GM18519 (cell line): ENCODE measurements at regions not wholly inside any gene's neighbourhood (a gene's known extent, or its start where the extent isn't known, plus 50 kb on each side); places are given as distances from the start of the nearest gene placed in this dataset.
"Not testable (repeated sequence)": the region's sequence is repeated elsewhere in the genome, so short reads cannot be mapped to it uniquely, and the experiment has no call there.

Experiments
- ATAC-seq: cut with Tn5 transposase; IDR thresholded peaks from one replicate; pipeline ENCODE4 v1.9.1; 2021; ENCODE audit warnings: mild to moderate bottlenecking, moderate library complexity; ENCODE audit not compliant: unreplicated experiment, low FRiP score

DNA sequence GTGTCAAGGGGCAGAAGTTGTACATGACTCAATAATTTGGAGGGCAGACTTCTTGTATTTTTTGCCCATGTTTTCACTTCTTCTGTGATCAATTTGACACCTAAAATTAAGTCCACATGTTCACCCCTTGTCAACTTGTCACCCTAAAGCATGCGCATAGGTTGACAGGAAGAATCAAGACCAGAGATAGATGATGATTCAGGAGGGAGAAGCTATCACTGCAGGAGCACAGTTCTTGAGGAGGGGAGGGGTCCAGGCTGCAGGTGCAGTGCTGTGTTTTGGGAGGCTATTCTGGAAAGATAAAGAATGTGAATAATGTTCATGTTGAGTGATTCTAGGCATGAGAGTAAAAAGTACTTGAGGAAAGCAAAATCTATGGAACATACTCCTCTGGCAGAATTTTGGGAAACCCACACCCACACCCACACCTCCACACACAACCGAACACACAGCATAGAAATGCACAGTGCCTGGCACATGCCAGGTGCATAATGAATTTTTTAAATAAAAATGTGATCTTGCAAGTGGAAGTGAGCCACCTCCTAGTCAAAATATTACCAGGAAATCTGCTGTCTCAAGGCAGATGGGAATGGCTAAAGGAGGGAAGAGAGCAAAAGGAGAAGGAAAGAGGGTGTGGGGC lies 249.2 kb upstream of the MEX3C start:
- no peak for ATAC-seq

- no peak for ATAC-seq
Measured at GRCh38 chr18:51447351-51448342, 250.2 kb upstream of the MEX3C start.

- ATAC-seq = no peak
Measured at GRCh38 chr18:51448949-51449348, 251.5 kb upstream of the MEX3C start.

- ATAC-seq = no peak
Measured at GRCh38 chr18:51453594-51453993, 256.1 kb upstream of the MEX3C start.

- no peak for ATAC-seq
Measured at GRCh38 chr18:51458861-51459260, 261.4 kb upstream of the MEX3C start.

DNA sequence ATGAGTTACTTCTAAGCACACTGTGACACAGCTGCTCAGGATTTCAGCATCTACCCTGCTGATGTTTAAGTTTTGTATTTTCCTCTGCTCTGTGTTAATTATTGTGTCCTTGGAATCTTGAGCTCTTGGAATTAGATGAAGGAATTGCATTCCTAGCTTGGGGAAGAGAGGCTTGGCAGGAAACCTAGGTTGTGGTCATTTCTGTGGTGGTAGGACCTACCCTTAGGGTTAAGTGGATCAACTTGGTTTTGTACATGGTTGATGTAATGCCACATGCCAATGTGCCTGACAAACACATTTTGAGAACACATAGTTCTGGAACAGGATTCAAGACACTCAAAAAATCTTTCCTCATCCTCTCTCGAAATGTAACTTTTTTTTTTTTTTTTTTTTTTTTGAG lies 264.5 kb upstream of the MEX3C start:
- ATAC-seq = no peak

- ATAC-seq = no peak
Measured at GRCh38 chr18:51463483-51464136, 266.1 kb upstream of the MEX3C start.

- no peak for ATAC-seq
Measured at GRCh38 chr18:51478908-51479307, 281.4 kb upstream of the MEX3C start.

DNA sequence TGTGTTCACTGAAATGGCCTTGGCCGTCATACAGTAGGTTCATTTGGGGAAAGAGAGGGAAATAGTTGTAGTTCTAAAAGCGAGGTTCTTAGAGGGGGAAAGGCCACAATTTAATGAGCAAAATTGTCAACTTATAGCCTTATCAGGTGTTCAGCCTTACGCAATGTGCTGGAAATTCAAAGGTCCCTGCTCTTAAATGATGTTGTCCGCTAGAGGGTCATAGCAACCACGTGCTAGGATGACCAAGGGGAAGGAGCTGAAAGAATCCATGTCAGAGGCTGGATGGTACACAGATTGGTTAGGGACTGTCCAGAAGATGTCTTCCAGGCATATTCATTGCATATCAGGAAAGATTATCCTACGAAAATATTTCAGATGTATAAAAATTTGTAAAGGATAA lies 282.3 kb upstream of the MEX3C start:
- no peak for ATAC-seq

DNA sequence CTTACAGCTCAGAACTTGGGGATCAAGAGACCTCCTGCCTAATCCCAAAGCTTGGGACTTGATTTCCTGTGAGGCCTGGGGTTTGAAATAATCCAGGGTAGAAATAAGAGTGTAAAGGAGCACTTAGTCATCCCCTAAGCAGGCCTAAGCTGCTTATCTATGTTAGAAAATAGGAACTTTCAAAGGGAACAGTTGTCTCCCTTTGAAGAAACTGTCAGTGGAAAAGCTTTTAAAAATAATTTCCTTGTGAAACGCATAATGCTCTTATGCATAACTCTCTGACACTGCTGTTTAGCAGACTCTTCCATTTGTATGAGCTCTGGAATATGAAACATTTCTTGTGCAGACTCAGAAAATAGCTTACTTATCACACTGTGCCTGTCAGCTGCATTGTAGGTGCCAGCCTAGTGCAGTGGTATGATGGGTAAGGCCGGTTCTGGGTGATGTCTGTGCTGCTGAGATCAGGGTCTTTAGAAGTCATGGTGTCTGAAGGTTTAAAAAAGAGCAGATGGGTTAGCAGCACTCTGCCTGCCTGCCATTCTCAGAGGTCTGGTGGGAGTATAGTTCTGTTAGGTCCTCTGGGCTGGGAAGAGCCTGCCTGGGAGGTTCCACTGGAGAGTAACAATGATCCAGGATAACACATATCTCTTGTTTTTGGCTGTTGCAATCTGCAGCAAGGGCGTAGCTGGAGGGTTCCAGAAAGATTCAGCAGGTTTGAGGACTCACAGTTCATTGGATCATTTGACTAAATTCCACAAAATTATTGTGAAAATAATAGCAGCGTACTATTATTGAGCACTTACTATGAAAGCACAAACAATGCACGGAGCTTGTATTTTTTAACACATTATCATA lies 283.2 kb upstream of the MEX3C start:
- ATAC-seq = no peak

DNA sequence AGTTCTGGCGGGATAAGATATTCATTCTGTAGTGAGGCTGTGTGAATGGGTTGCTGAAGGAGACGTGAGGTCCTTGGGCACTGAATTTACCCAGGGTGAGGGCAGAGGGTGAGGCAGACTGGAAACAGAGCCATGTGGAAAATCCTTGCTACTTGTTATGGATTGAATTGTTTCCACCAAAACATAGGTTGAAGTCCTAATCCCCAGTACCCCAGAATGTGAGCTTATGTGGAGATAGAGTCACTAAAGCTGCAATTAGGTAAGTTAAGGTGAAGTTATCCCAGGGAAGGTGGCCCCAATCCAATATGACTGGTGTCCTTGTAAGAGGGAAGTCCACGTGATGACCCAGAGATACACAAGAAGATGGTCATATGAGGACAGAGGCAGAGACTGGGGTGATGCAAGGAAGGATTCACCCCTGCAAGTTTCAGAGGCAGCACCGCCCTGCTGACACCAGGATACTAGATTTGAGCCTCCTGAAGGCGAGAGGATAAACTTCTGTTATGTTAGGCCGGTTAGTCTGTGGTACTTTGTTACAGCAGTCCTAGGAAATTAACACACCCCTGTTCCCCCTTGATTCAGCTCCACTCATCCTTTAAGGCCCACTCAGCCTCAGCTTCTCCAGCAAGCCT lies 289.4 kb upstream of the MEX3C start:
- ATAC-seq = no peak

GRCh38 chr18:51490417-51490816 lies 292.9 kb upstream of the MEX3C start:
- ATAC-seq = no peak

DNA sequence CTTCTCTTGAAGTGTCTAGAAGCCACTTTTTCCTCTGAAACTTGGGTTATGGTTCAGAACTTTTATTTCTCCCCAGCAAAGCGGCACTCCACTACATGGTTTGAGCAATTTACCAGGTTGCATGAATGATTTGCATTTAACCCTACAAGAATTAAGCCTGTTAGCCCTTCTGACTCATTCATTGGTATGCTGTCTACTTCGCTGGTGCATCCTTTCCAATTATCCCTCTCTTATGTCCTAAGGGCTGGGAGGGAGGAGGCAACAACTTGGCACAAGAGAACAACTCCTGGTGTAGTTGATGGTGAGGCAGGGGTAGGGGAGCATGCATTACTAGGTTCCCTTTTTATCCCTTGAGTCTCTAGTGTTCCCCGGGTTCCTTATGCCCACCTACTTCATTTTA lies 293.4 kb upstream of the MEX3C start:
- ATAC-seq = no peak

GRCh38 chr18:51491678-51492372 lies 294.3 kb upstream of the MEX3C start:
- ATAC-seq = no peak

- ATAC-seq = no peak
Measured at GRCh38 chr18:51498085-51498855, 300.8 kb upstream of the MEX3C start.

DNA sequence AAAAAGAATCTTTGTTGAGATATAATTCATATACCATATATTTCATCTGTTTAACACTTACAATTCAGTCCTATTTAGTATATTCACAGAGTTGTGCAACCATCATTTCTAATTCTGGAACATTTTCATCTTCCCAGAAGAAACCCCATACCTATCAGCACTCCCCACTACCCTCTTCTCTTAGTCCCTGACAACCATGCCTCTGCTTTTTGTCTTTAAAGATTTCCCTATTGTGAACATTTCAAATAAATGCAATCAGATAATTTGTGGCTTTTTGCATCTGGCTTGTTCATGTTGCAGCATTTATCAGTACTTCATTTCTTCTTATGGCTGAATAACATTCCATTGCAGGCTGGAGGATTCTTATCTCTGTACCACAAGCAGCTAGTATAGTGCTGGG lies 305.9 kb upstream of the MEX3C start:
- ATAC-seq = no peak

GRCh38 chr18:51506811-51507210 lies 309.3 kb upstream of the MEX3C start:
- ATAC-seq = no peak

- ATAC-seq = not testable (repeated sequence)
Measured at GRCh38 chr18:51508410-51508809, 310.9 kb upstream of the MEX3C start.

- no peak for ATAC-seq
Measured at GRCh38 chr18:51510020-51510419, 312.5 kb upstream of the MEX3C start.
